Nephron (organoid): ENCODE measurements at regions not wholly inside any gene's neighbourhood (a gene's known extent, or its start where the extent isn't known, plus 50 kb on each side); places are given as distances from the start of the nearest gene placed in this dataset.
A peak's percentile ranks its signal among the peaks of the same experiment; 100 is the strongest.

ENCODE experiments used
- H3K27ac Mint-ChIP-seq, 3 experiments: 2 replicates each; pipeline ENCODE4 v1.8.0; 2020; ENCODE audit warnings: mixed read lengths in 3 of 3, mild to moderate bottlenecking in 2 of 3, moderate library complexity in 1 of 3
- H3K27me3 Mint-ChIP-seq: 2 replicates; pipeline ENCODE4 v1.8.0; 2021; ENCODE audit warnings: low read depth, mild to moderate bottlenecking, moderate library complexity, mixed read lengths
- H3K36me3 Mint-ChIP-seq: 2 replicates; pipeline ENCODE4 v1.8.0; 2020; ENCODE audit warnings: low read depth, mixed read lengths
- H3K4me1 Mint-ChIP-seq: 2 replicates; pipeline ENCODE4 v1.8.0; 2020; ENCODE audit warnings: mixed read lengths
- H3K4me3 Mint-ChIP-seq, 3 experiments: 2 replicates each; pipeline ENCODE4 v1.8.0; 2020; ENCODE audit warnings: mild to moderate bottlenecking in 3 of 3, mixed read lengths in 3 of 3, moderate library complexity in 2 of 3
- H3K9me3 Mint-ChIP-seq: 2 replicates; pipeline ENCODE4 v1.8.0; 2020; ENCODE audit warnings: mixed read lengths
- CTCF ChIP-seq, 3 experiments: fragments of 200-600 bp; sonication (generic); IDR thresholded peaks; one replicate each; pipeline ENCODE4 v1.5.0; 2021; ENCODE audit warnings: antibody characterized with exemption in 3 of 3; ENCODE audit not compliant: unreplicated experiment in 3 of 3

GRCh38 chr22:44379817-44380755 lies 67.3 kb upstream of the SHISAL1 start:
- no peak for TF ChIP-seq CTCF (IDR thresholded peaks at IDR 0.05; ENCODE audit: unreplicated experiment in 3 of 3)
- Mint-ChIP-seq H3K27me3 (peaks cover 17% of the 10 kb centered on the region), H3K4me3 (peak overlapping the region in 1 of 3 experiments; percentile 46), H3K9me3 (peaks cover 19% of the 10 kb centered on the region), H3K36me3 (peaks cover 4% of the 10 kb centered on the region), H3K27ac (peak overlapping the region; percentile 30 to 79 (median 73)), H3K4me1 (peaks cover 32% of the 10 kb centered on the region)

- peaks cover 17% of the 10 kb centered on the region for H3K27me3 Mint-ChIP-seq
- no peak overlapping the region for H3K27ac Mint-ChIP-seq
- no peak for TF ChIP-seq CTCF (IDR thresholded peaks at IDR 0.05; ENCODE audit: unreplicated experiment in 3 of 3)
- H3K4me3 Mint-ChIP-seq = no peak overlapping the region
- peaks cover 29% of the 10 kb centered on the region for H3K4me1 Mint-ChIP-seq
- H3K9me3 Mint-ChIP-seq = peaks cover 32% of the 10 kb centered on the region
- H3K36me3 Mint-ChIP-seq = peaks cover 6% of the 10 kb centered on the region
These were observed 65.6 kb upstream of the SHISAL1 start for GRCh38 chr22:44378380-44378779.

- Mint-ChIP-seq H3K27me3 (peaks cover 3% of the 10 kb centered on the region), H3K27ac (no peak overlapping the region), H3K36me3 (peaks cover 6% of the 10 kb centered on the region), H3K9me3 (peaks cover 32% of the 10 kb centered on the region), H3K4me1 (peaks cover 6% of the 10 kb centered on the region), H3K4me3 (no peak overlapping the region)
- no peak for TF ChIP-seq CTCF (IDR thresholded peaks at IDR 0.05; ENCODE audit: unreplicated experiment in 3 of 3)
These were observed 62.7 kb upstream of the SHISAL1 start for GRCh38 chr22:44375451-44375850.

DNA sequence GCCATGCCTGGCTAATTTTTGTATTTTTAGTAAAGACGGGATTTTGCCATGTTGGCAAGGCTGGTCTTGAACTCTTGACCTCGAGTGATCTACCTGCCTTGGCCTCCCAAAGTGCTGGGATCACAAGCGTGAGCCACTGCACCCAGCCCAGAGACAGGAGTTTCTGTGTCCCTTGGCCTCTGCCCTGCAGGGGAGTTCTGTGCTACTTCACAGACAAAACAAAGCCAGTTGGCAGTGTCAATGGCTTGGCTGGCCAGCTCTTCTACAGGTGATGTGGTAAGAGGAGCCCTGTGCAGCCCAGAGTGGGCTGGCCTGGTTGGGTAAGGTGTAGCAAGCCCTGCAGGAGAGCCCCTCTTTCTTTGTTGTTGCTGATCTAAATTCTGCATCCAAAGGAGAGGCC lies 60.5 kb upstream of the SHISAL1 start:
- no peak overlapping the region for H3K4me3 Mint-ChIP-seq
- TF ChIP-seq CTCF (IDR thresholded peaks at IDR 0.05; ENCODE audit: unreplicated experiment in 3 of 3) = no peak
- peaks cover 32% of the 10 kb centered on the region for H3K9me3 Mint-ChIP-seq
- H3K27me3 Mint-ChIP-seq = peaks cover 7% of the 10 kb centered on the region
- peaks cover 4% of the 10 kb centered on the region for H3K4me1 Mint-ChIP-seq
- H3K36me3 Mint-ChIP-seq = peaks cover 6% of the 10 kb centered on the region
- H3K27ac Mint-ChIP-seq = no peak overlapping the region

DNA sequence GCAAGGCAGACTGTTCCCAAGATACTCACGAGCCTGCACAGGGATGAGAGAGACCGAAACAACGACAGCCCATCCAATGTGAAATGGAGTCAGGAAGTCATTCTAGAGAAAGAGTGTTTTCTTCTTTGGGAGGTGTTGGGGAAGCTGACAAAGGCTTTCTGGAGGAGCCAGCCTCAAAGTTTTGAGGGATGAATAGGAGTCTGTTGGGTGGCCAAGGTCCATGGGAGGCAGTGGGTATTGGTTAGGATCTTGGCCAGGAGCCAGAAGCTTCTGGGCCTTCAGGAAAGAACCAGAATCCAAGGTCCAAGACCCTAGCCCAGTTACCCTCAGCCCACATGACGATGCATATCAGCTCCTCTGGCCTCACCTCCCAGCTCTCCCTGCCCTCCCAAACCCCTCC lies 59.9 kb upstream of the SHISAL1 start:
- peaks cover 27% of the 10 kb centered on the region for H3K9me3 Mint-ChIP-seq
- H3K36me3 Mint-ChIP-seq = peaks cover 6% of the 10 kb centered on the region
- TF ChIP-seq CTCF (IDR thresholded peaks at IDR 0.05; ENCODE audit: unreplicated experiment in 3 of 3) = no peak
- no peak overlapping the region for H3K27ac Mint-ChIP-seq
- H3K4me1 Mint-ChIP-seq = peaks cover 4% of the 10 kb centered on the region
- H3K27me3 Mint-ChIP-seq = peaks cover 7% of the 10 kb centered on the region
- H3K4me3 Mint-ChIP-seq = no peak overlapping the region
